ENCODE measurements at regions not wholly inside any gene's neighbourhood (a gene's known extent, or its start where the extent isn't known, plus 50 kb on each side); places are given as distances from the start of the nearest gene placed in this dataset.

- no peaks in the 10 kb centered on the region for H3K27me3 ChIP-seq (replicated peaks; ENCODE audit: insufficient read depth)
- TF ChIP-seq CTCF (IDR thresholded peaks at IDR 0.05), result no peak
- no peak for DNase-seq (ENCODE audit: low spot score)
- no peaks in the 10 kb centered on the region for H3K4me1 ChIP-seq (ENCODE audit: control insufficient read depth in 1 of 2, low read depth in 2 of 2)
- no peaks in the 10 kb centered on the region for H3K36me3 ChIP-seq
- no peak overlapping the region for H3K4me3 ChIP-seq
- peaks cover 3% of the 10 kb centered on the region for H3K9me3 ChIP-seq
- no peak overlapping the region for H3K27ac ChIP-seq
- ATAC-seq (ENCODE audit: insufficient number of reproducible peaks, low FRiP score, low read depth), result no peak
These were observed 77.0 kb upstream of the MAP3K7 start for GRCh38 chr6:90663873-90664272.

GRCh38 chr6:90663106-90663505 lies 76.2 kb upstream of the MAP3K7 start:
- no peak for ATAC-seq (ENCODE audit: insufficient number of reproducible peaks, low FRiP score, low read depth)
- H3K27ac ChIP-seq, result no peak overlapping the region
- no peak for TF ChIP-seq CTCF (IDR thresholded peaks at IDR 0.05)

DNA sequence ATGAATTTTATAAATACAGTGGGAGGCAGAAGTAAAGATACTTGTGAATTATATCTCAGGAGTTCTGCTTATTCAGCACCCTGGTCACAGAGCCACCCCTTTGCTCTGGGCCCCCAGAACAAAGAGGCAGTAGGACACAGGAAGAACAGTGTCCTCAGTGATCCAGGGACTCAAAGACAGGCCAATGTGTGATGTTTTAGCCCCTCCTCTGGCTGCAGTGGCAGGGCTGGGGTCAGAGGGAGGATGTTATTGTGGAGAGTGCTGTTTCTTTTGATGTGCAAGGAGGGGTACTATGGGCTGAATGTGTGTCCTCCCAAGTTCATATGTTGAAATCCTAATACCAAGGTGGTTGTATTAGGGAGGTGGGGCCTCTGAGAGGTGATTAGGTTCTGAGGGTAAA lies 74.1 kb upstream of the MAP3K7 start:
- no peak for ATAC-seq (ENCODE audit: insufficient number of reproducible peaks, low FRiP score, low read depth)
- no peaks in the 10 kb centered on the region for H3K27me3 ChIP-seq (replicated peaks; ENCODE audit: insufficient read depth)
- no peak for TF ChIP-seq CTCF (IDR thresholded peaks at IDR 0.05)
- peaks cover 3% of the 10 kb centered on the region for H3K9me3 ChIP-seq
- no peaks in the 10 kb centered on the region for H3K36me3 ChIP-seq
- no peak overlapping the region for H3K27ac ChIP-seq
- no peaks in the 10 kb centered on the region for H3K4me1 ChIP-seq (ENCODE audit: control insufficient read depth in 1 of 2, low read depth in 2 of 2)
- DNase-seq (ENCODE audit: low spot score), result no peak
- no peak overlapping the region for H3K4me3 ChIP-seq

More at GRCh38 chr6:90663106-90663505, 76.2 kb upstream of the MAP3K7 start:
- DNase-seq (ENCODE audit: low spot score), result no peak
- no peaks in the 10 kb centered on the region for H3K27me3 ChIP-seq (replicated peaks; ENCODE audit: insufficient read depth)
- H3K9me3 ChIP-seq, result peaks cover 3% of the 10 kb centered on the region
- no peaks in the 10 kb centered on the region for H3K4me1 ChIP-seq (ENCODE audit: control insufficient read depth in 1 of 2, low read depth in 2 of 2)
- H3K4me3 ChIP-seq, result no peak overlapping the region
- H3K36me3 ChIP-seq, result no peaks in the 10 kb centered on the region

- Histone ChIP-seq H3K4me3 (no peak overlapping the region), H3K27ac (no peak overlapping the region), H3K27me3 (replicated peaks; ENCODE audit: insufficient read depth) (no peaks in the 10 kb centered on the region), H3K4me1 (ENCODE audit: control insufficient read depth in 1 of 2, low read depth in 2 of 2) (no peaks in the 10 kb centered on the region), H3K9me3 (no peaks in the 10 kb centered on the region), H3K36me3 (no peaks in the 10 kb centered on the region)
- DNase-seq (ENCODE audit: low spot score) (no peak), ATAC-seq (ENCODE audit: insufficient number of reproducible peaks, low FRiP score, low read depth) (no peak)
- no peak for TF ChIP-seq CTCF (IDR thresholded peaks at IDR 0.05)
These were observed 71.6 kb upstream of the MAP3K7 start for GRCh38 chr6:90658497-90658896.

DNA sequence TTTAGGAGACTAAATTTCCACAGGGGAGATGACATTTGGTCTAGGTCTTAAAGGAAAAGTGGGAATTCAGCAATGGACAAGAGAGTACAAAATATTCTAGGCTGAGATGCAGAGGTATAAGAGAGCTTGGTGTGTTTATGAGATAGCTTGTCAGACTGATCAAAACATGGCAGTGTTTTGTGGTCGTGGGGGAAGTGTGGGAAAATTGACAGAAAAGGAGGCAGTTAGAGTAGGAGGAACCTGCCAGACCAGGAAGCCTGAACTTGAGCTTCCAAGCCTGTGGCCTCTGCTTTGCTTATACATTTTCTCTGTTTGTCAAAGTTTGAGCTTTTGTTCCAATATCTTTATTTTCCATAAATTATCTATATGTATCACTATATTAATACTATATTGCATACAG lies 69.5 kb upstream of the MAP3K7 start:
- Histone ChIP-seq H3K4me1 (ENCODE audit: control insufficient read depth in 1 of 2, low read depth in 2 of 2) (no peaks in the 10 kb centered on the region), H3K36me3 (no peaks in the 10 kb centered on the region), H3K9me3 (no peaks in the 10 kb centered on the region), H3K27ac (no peak overlapping the region), H3K4me3 (no peak overlapping the region), H3K27me3 (replicated peaks; ENCODE audit: insufficient read depth) (no peaks in the 10 kb centered on the region)
- no peak for ATAC-seq (ENCODE audit: insufficient number of reproducible peaks, low FRiP score, low read depth)
- TF ChIP-seq CTCF (IDR thresholded peaks at IDR 0.05), result no peak
- DNase-seq (ENCODE audit: low spot score), result no peak

All from thoracic aorta (tissue), 2 donors.